K562 (cell line): ENCODE measurements at regions not wholly inside any gene's neighbourhood (a gene's known extent, or its start where the extent isn't known, plus 50 kb on each side); places are given as distances from the start of the nearest gene placed in this dataset.

Experiments used
- ATAC-seq: fragments of 200-7000 bp; cut with Tn5 transposase; 3 replicates; pipeline ENCODE4 v1.9.1; 2020; ENCODE audit warnings: moderate library complexity
- BruUV-seq: library from RNA; stranded (reverse); fragments of 400-500 nt; replicated peaks from 2 replicates; lab custom pipeline; 2021; lab: Mats Ljungman, UMichigan
- CTCF ChIA-PET: fragments of 300-600 bp; formaldehyde crosslinking; extraction: SDS; loops from one replicate; lab custom pipeline; 2021; ENCODE audit warnings: low intra/inter-chr PET ratio; lab: Yijun Ruan, JAX
- POLR2A ChIA-PET: fragments of 300-600, 350-650 bp; sonication (Branson Sonifier 250); formaldehyde crosslinking; extraction: SDS; loops from one replicate; lab custom pipeline; 2021; ENCODE audit warnings: antibody characterized with exemption, inconsistent platforms; lab: Yijun Ruan, JAX
- DNase-seq, 4 experiments: peaks; one replicate each; pipeline versions ENCODE4 v3.0.0 to v3.0.0-alpha.2; 2011 to 2018; ENCODE audit warnings: low spot score in 3 of 4, mixed read lengths in 3 of 4; ENCODE audit errors: extremely low read depth in 1 of 4
- FAIRE-seq: peaks from 2 replicates; lab custom pipeline; 2011; peaks lifted over from hg19 to GRCh38; lab: Jason Lieb, UNC
- H2AFZ ChIP-seq: 2 replicates; pipeline ENCODE4 v1.6.0; 2011; ENCODE audit warnings: low read depth, low read length, control low read depth, inconsistent platforms
- H3K27ac ChIP-seq: fragments of 200-600 bp; 3 replicates; pipeline ENCODE4 v1.8.0; 2011; ENCODE audit warnings: low read depth, mild to moderate bottlenecking, control low read depth, inconsistent platforms, low read length, moderate library complexity, mixed read lengths; ENCODE audit errors: extremely low read depth
- H3K27me3 ChIP-seq, 2 experiments: fragments of 300-600 bp in 1 of 2; 2 replicates in 1 of 2; 3 replicates in 1 of 2; pipeline versions ENCODE4 v1.6.0 to v1.8.0; 2011; ENCODE audit warnings: inconsistent platforms in 2 of 2, low read length in 2 of 2, mild to moderate bottlenecking in 1 of 2, mixed read lengths in 1 of 2, moderate library complexity in 1 of 2; ENCODE audit not compliant: control insufficient read depth in 2 of 2, insufficient read depth in 2 of 2
- H3K36me3 ChIP-seq: fragments of 300-600 bp; 3 replicates; pipeline ENCODE4 v1.8.0; 2011; ENCODE audit warnings: mild to moderate bottlenecking, low read length, inconsistent platforms; ENCODE audit not compliant: control insufficient read depth, insufficient read depth
- H3K4me1 ChIP-seq, 2 experiments: fragments of 200-600 bp in 1 of 2; replicated peaks in 1 of 2; 2 replicates in 1 of 2; 3 replicates in 1 of 2; pipeline versions ENCODE4 v1.5.1 to v1.8.0; 2011; ENCODE audit warnings: inconsistent platforms in 2 of 2, low read length in 2 of 2, mild to moderate bottlenecking in 1 of 2, mixed read lengths in 1 of 2, moderate library complexity in 1 of 2; ENCODE audit not compliant: control insufficient read depth in 2 of 2, insufficient read depth in 2 of 2
- H3K4me2 ChIP-seq: 2 replicates; pipeline ENCODE4 v1.6.1; 2011; ENCODE audit warnings: low read length, control low read depth, inconsistent platforms, mixed read lengths; ENCODE audit not compliant: insufficient read depth
- H3K4me3 ChIP-seq: fragments of 200-600 bp; sonication (generic), shearing (Covaris generic); 2 replicates; pipeline ENCODE4 v1.5.1; 2016; ENCODE audit warnings: control low read depth, inconsistent platforms
- H3K79me2 ChIP-seq: fragments of 200-600 bp; 3 replicates; pipeline ENCODE4 v1.8.0; 2011; ENCODE audit warnings: low read length, inconsistent platforms; ENCODE audit not compliant: control insufficient read depth, insufficient read depth
- H3K9ac ChIP-seq, 2 experiments: 2 replicates each; pipeline versions ENCODE4 v1.6.0 to v1.6.1; 2011; ENCODE audit warnings: low read depth in 2 of 2, low read length in 2 of 2, control low read depth in 1 of 2, inconsistent platforms in 1 of 2, mild to moderate bottlenecking in 1 of 2, mixed read lengths in 1 of 2; ENCODE audit not compliant: insufficient read depth in 1 of 2
- H3K9me1 ChIP-seq: one replicate; pipeline ENCODE4 v1.6.0; 2011; ENCODE audit warnings: inconsistent platforms, mild to moderate bottlenecking, low read length, moderate library complexity; ENCODE audit not compliant: control insufficient read depth, insufficient read depth
- H3K9me3 ChIP-seq: replicated peaks from 2 replicates; pipeline ENCODE4 v1.5.1; 2011; ENCODE audit warnings: low read depth, low read length, inconsistent platforms; ENCODE audit not compliant: control insufficient read depth, insufficient read depth
- H4K20me1 ChIP-seq: replicated peaks from 2 replicates; pipeline ENCODE4 v1.6.1; 2011; ENCODE audit warnings: low read length, inconsistent platforms, mixed read lengths; ENCODE audit not compliant: control insufficient read depth, insufficient read depth
- PURB ChIP-seq: sonication (generic); formaldehyde crosslinking; IDR thresholded peaks from 2 replicates; pipeline ENCODE4 v1.9.0; 2021; ENCODE audit warnings: low read depth, mild to moderate bottlenecking, missing genetic modification reagents
- RBM25 ChIP-seq: fragments of 200-400 bp; formaldehyde crosslinking; IDR thresholded peaks from 2 replicates; pipeline ENCODE4 v1.6.1; 2018; ENCODE audit warnings: low read length, low read depth, moderate library complexity; ENCODE audit not compliant: severe bottlenecking
- ZFP36 ChIP-seq: fragments of 150-350 bp; IDR thresholded peaks from 2 replicates; pipeline ENCODE4 v1.6.1; 2018; ENCODE audit warnings: low read length, low read depth; ENCODE audit not compliant: partially characterized antibody
- ZNF589 ChIP-seq: fragments of 200-800 bp; sonication (Bioruptor generic); IDR thresholded peaks from 2 replicates; pipeline ENCODE4 v1.6.1; 2016; ENCODE audit warnings: low read depth, missing genetic modification characterization, missing compliant biosample characterization
- WGBS: fragments of 100-300 bp; shearing (Covaris generic); methylation state at CpG from one replicate; pipeline ENCODE4 v1.1.6; 2016; ENCODE audit warnings: low coverage, mixed read lengths; ENCODE audit not compliant: insufficient coverage; ENCODE audit errors: missing lambda C conversion rate; 5-methylcytosine and 5-hydroxymethylcytosine counted together
- in situ Hi-C: fragments of 300-500 bp; cut with MboI; formaldehyde crosslinking; loops from 4 replicates; pipeline ENCODE4 v1.15.0; 2018; ENCODE audit warnings: inconsistent platforms, mixed read lengths
- intact Hi-C: fragments of 100-400 bp; cut with micrococcal nuclease; formaldehyde crosslinking; loops from 2 replicates; pipeline ENCODE4 v1.14.2; 2022

- Histone ChIP-seq H2AFZ (no peak overlapping the region), H3K9me1 (no peaks in the 10 kb centered on the region), H3K4me3 (no peak overlapping the region), H3K4me1 (no peaks in the 10 kb centered on the region), H3K27ac (no peak overlapping the region), H3K9ac (no peak overlapping the region), H3K4me2 (no peak overlapping the region), H3K79me2 (no peaks in the 10 kb centered on the region), H4K20me1 (no peaks in the 10 kb centered on the region), H3K36me3 (no peaks in the 10 kb centered on the region), H3K9me3 (no peaks in the 10 kb centered on the region), H3K27me3 (peaks cover 5 to 11% of the 10 kb centered on the region in 2 experiments; a peak in 3 of 5 replicates)
- TF ChIP-seq RBM25 (peak; percentile 70), PURB (no peak), ZNF589 (CRISPR knock-in tag) (no peak), ZFP36 (peak; percentile 55)
- WGBS: 7% methylated on average over 7 of the region's 8 CpGs
- DNase-seq (no peak), ATAC-seq (no peak), FAIRE-seq (no peak)
- CTCF ChIA-PET: interaction anchor here (0.5 kb wide), 1 partner anchor 183 kb away, joined by 5 read pairs; no protein-coding TSS in a partner anchor
- in situ Hi-C loops (loop anchor here (10.0 kb wide), 1 partner anchor 166 kb away; no protein-coding TSS in a partner anchor), intact Hi-C loops (loop anchor here (10.0 kb wide), 1 partner anchor 266 kb away; no protein-coding TSS in a partner anchor)
- POLR2A ChIA-PET: interaction anchor here (0.6 to 1.6 kb wide), 2 partner anchors 81 to 83 kb away, joined by 3 to 5 read pairs; no protein-coding TSS in a partner anchor
- no TSS peak for BruUV-seq
Measured at GRCh38 chr14:22388669-22389595, 200.1 kb downstream of the DAD1 start.
